ENCODE measurements at regions not wholly inside any gene's neighbourhood (a gene's known extent, or its start where the extent isn't known, plus 50 kb on each side); places are given as distances from the start of the nearest gene placed in this dataset.

GRCh38 chr10:117894339-117894738, 152.4 kb downstream of the RAB11FIP2 start:
- FAIRE-seq (no peak), DNase-seq (ENCODE audit: extremely low spot score, insufficient read length, low read depth) (no peak)

- no peak for DNase-seq (ENCODE audit: extremely low spot score, insufficient read length, low read depth)
- FAIRE-seq, result no peak
These were observed 150.2 kb downstream of the RAB11FIP2 start for GRCh38 chr10:117896517-117896916.

GRCh38 chr10:117899181-117899683, 147.5 kb downstream of the RAB11FIP2 start:
- FAIRE-seq, result no peak

GRCh38 chr10:117900280-117900679, 146.5 kb downstream of the RAB11FIP2 start:
- DNase-seq (ENCODE audit: extremely low spot score, insufficient read length, low read depth), result no peak
- FAIRE-seq, result no peak

More at GRCh38 chr10:117899181-117899683, 147.5 kb downstream of the RAB11FIP2 start:
- DNase-seq (ENCODE audit: extremely low spot score, insufficient read length, low read depth), result no peak

GRCh38 chr10:117903854-117904253, 142.9 kb downstream of the RAB11FIP2 start:
- no peak for FAIRE-seq
- no peak for DNase-seq (ENCODE audit: extremely low spot score, insufficient read length, low read depth)

- no peak for DNase-seq (ENCODE audit: extremely low spot score, insufficient read length, low read depth)
- FAIRE-seq, result no peak
These were observed 141.3 kb downstream of the RAB11FIP2 start for GRCh38 chr10:117905404-117905803.

- no peak for FAIRE-seq
- no peak for DNase-seq (ENCODE audit: extremely low spot score, insufficient read length, low read depth)
These were observed 135.1 kb downstream of the RAB11FIP2 start for GRCh38 chr10:117911684-117912083.

- no peak for FAIRE-seq
These were observed 132.4 kb downstream of the RAB11FIP2 start for GRCh38 chr10:117914334-117914733.

GRCh38 chr10:117920956-117921355, 125.8 kb downstream of the RAB11FIP2 start:
- DNase-seq (ENCODE audit: extremely low spot score, insufficient read length, low read depth), result no peak
- no peak for FAIRE-seq

More at GRCh38 chr10:117914334-117914733, 132.4 kb downstream of the RAB11FIP2 start:
- no peak for DNase-seq (ENCODE audit: extremely low spot score, insufficient read length, low read depth)

GRCh38 chr10:117921421-117921820, 125.3 kb downstream of the RAB11FIP2 start:
- FAIRE-seq (no peak), DNase-seq (ENCODE audit: extremely low spot score, insufficient read length, low read depth) (no peak)

GRCh38 chr10:117924820-117925219, 121.9 kb downstream of the RAB11FIP2 start:
- no peak for FAIRE-seq
- no peak for DNase-seq (ENCODE audit: extremely low spot score, insufficient read length, low read depth)

- no peak for FAIRE-seq
- no peak for DNase-seq (ENCODE audit: extremely low spot score, insufficient read length, low read depth)
These were observed 121.4 kb downstream of the RAB11FIP2 start for GRCh38 chr10:117925369-117925768.

GRCh38 chr10:117926491-117926890, 120.2 kb downstream of the RAB11FIP2 start:
- DNase-seq (ENCODE audit: extremely low spot score, insufficient read length, low read depth) (no peak), FAIRE-seq (no peak)

GRCh38 chr10:117927332-117927731, 119.4 kb downstream of the RAB11FIP2 start:
- FAIRE-seq, result no peak
- no peak for DNase-seq (ENCODE audit: extremely low spot score, insufficient read length, low read depth)

- DNase-seq (ENCODE audit: extremely low spot score, insufficient read length, low read depth), result no peak
- FAIRE-seq, result no peak
These were observed 118.9 kb downstream of the RAB11FIP2 start for GRCh38 chr10:117927871-117928270.

GRCh38 chr10:117928281-117928680, 118.5 kb downstream of the RAB11FIP2 start:
- no peak for FAIRE-seq
- no peak for DNase-seq (ENCODE audit: extremely low spot score, insufficient read length, low read depth)

- no peak for FAIRE-seq
- DNase-seq (ENCODE audit: extremely low spot score, insufficient read length, low read depth), result no peak
These were observed 118.0 kb downstream of the RAB11FIP2 start for GRCh38 chr10:117928741-117929140.

GRCh38 chr10:117929327-117930067, 117.2 kb downstream of the RAB11FIP2 start:
- FAIRE-seq (no peak), DNase-seq (ENCODE audit: extremely low spot score, insufficient read length, low read depth) (no peak)

- DNase-seq (ENCODE audit: extremely low spot score, insufficient read length, low read depth) (no peak), FAIRE-seq (no peak)
These were observed 115.7 kb downstream of the RAB11FIP2 start for GRCh38 chr10:117931078-117931477.

GRCh38 chr10:117933036-117933435, 113.7 kb downstream of the RAB11FIP2 start:
- FAIRE-seq, result no peak
- no peak for DNase-seq (ENCODE audit: extremely low spot score, insufficient read length, low read depth)

GRCh38 chr10:117934477-117934876, 112.3 kb downstream of the RAB11FIP2 start:
- no peak for FAIRE-seq
- no peak for DNase-seq (ENCODE audit: extremely low spot score, insufficient read length, low read depth)

- FAIRE-seq (no peak), DNase-seq (ENCODE audit: extremely low spot score, insufficient read length, low read depth) (no peak)
These were observed 110.6 kb downstream of the RAB11FIP2 start for GRCh38 chr10:117936141-117936540.
